ENCODE measurements at regions not wholly inside any gene's neighbourhood (a gene's known extent, or its start where the extent isn't known, plus 50 kb on each side); places are given as distances from the start of the nearest gene placed in this dataset.

DNA sequence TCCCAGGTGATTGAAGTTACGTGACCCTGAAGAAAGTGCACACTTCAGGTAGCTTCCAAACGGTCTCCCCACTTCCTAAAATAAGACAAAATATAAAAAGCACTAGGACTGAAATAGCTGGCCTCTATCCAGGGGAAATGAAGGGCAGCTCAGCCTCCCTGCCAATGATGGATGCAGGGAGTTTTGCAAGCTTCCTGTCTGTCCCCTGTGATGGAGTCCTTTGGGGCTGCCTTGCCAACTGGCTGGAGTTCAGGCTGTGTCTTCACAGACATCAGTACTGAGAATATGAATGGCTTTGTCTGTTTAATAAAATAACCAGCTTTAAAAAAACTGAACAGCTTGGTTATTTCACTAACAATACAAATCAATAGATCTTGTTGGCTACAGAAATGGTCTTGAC is 101.4 kb upstream of the GPR12 start:
- no peaks in the 10 kb centered on the region for H3K27me3 ChIP-seq (ENCODE audit: insufficient read depth, low read length)
- H2BK20ac ChIP-seq (ENCODE audit: low read depth, low read length, poor library complexity, severe bottlenecking), result no peak overlapping the region
- H3K27me3 Mint-ChIP-seq (ENCODE audit: low read depth), result peaks cover 22% of the 10 kb centered on the region
- H3K4me1 Mint-ChIP-seq, result no peaks in the 10 kb centered on the region
- no peaks in the 10 kb centered on the region; a peak in 1 of 7 replicates for H3K36me3 Mint-ChIP-seq (ENCODE audit: insufficient read depth in 1 of 3, low read depth in 3 of 3)
- H3K18ac ChIP-seq (ENCODE audit: insufficient read length, low read depth, low read length), result no peak overlapping the region
- no CpG with 5 or more reads among the region's 2 CpGs for WGBS (ENCODE audit: extremely low coverage, insufficient read length, low lambda C conversion rate)
- no peak overlapping the region for H2BK5ac ChIP-seq (ENCODE audit: insufficient read length, low read length)
- no peak overlapping the region for H3K4me3 Mint-ChIP-seq
- no peak overlapping the region for H3K23ac ChIP-seq (ENCODE audit: insufficient read length, low read depth, low read length)
- no peaks in the 10 kb centered on the region for H3K4me1 ChIP-seq (ENCODE audit: insufficient read depth, low read length)
- no peak overlapping the region for H2BK120ac ChIP-seq (ENCODE audit: low read depth, low read length, poor library complexity, severe bottlenecking)
- H4K5ac ChIP-seq (ENCODE audit: insufficient read length, low read depth, low read length), result no peak overlapping the region
- H3K56ac ChIP-seq (ENCODE audit: insufficient read length, low read depth, low read length), result no peak overlapping the region
- no peaks in the 10 kb centered on the region for H3K9me3 ChIP-seq (ENCODE audit: control insufficient read depth, low read depth, low read length)
- H3K27ac Mint-ChIP-seq, result no peak overlapping the region
- no peak overlapping the region for H4K91ac ChIP-seq (ENCODE audit: insufficient read length, low read depth, low read length)
- H3K79me2 ChIP-seq (ENCODE audit: insufficient read depth, low read length), result no peaks in the 10 kb centered on the region
- H3K23me2 ChIP-seq (ENCODE audit: insufficient read length, low read depth, low read length, poor library complexity, severe bottlenecking), result no peaks in the 10 kb centered on the region
- H3K4ac ChIP-seq (ENCODE audit: low read depth, low read length), result no peak overlapping the region
- no peaks in the 10 kb centered on the region for H4K20me1 ChIP-seq (ENCODE audit: control insufficient read depth, insufficient read depth, insufficient read length)
- H3K79me1 ChIP-seq (ENCODE audit: insufficient read depth, low read depth, low read length, poor library complexity, severe bottlenecking), result no peaks in the 10 kb centered on the region
- TF ChIP-seq, protein P1, sequence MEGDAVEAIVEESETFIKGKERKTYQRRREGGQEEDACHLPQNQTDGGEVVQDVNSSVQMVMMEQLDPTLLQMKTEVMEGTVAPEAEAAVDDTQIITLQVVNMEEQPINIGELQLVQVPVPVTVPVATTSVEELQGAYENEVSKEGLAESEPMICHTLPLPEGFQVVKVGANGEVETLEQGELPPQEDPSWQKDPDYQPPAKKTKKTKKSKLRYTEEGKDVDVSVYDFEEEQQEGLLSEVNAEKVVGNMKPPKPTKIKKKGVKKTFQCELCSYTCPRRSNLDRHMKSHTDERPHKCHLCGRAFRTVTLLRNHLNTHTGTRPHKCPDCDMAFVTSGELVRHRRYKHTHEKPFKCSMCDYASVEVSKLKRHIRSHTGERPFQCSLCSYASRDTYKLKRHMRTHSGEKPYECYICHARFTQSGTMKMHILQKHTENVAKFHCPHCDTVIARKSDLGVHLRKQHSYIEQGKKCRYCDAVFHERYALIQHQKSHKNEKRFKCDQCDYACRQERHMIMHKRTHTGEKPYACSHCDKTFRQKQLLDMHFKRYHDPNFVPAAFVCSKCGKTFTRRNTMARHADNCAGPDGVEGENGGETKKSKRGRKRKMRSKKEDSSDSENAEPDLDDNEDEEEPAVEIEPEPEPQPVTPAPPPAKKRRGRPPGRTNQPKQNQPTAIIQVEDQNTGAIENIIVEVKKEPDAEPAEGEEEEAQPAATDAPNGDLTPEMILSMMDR (conservative IDR thresholded peaks at IDR 0.05), result no peak
- no peak overlapping the region for H2AFZ ChIP-seq (ENCODE audit: low read length)
- H3K4me2 ChIP-seq (ENCODE audit: insufficient read depth, insufficient read length, low read length), result no peak overlapping the region
- no peak overlapping the region for H2AK5ac ChIP-seq (ENCODE audit: insufficient read length, low read length)
- H3K9me3 Mint-ChIP-seq, result peaks cover 0 to 3% of the 10 kb centered on the region in 2 experiments; a peak in 1 of 5 replicates
- H4K8ac ChIP-seq (replicated peaks; ENCODE audit: insufficient read length, low read depth, low read length), result no peak overlapping the region
- no peak overlapping the region for H2BK15ac ChIP-seq (ENCODE audit: low read depth, low read length)
- no peak overlapping the region for H3T11ph ChIP-seq (ENCODE audit: low read length)
- no peak overlapping the region for H3K27ac ChIP-seq (ENCODE audit: insufficient read length, low read depth, low read length)
- no peak for DNase-seq
- H3K9ac ChIP-seq (ENCODE audit: extremely low read depth, insufficient read length, low read length), result no peak overlapping the region
- no peak overlapping the region for H3K14ac ChIP-seq (ENCODE audit: insufficient read depth, low read length)
- H2BK12ac ChIP-seq (ENCODE audit: insufficient read length, low read depth, low read length), result no peak overlapping the region
